GM13977 (cell line): ENCODE measurements at regions not wholly inside any gene's neighbourhood (a gene's known extent, or its start where the extent isn't known, plus 50 kb on each side); places are given as distances from the start of the nearest gene placed in this dataset.

Experiments used
- DNase-seq: peaks from one replicate; pipeline ENCODE4 v3.0.0; 2012; ENCODE audit warnings: low spot score
- in situ Hi-C: fragments of 300-500 bp; cut with MboI; formaldehyde crosslinking; loops from one replicate; pipeline ENCODE4 v1.12.0; 2022; ENCODE audit warnings: low sequenced_read_pairs, low pct_unique_long_range_greater_than_20kb, mixed read lengths, inconsistent platforms; ENCODE audit not compliant: unreplicated experiment
- TF ChIP-seq, protein P1 (sequence below): IDR thresholded peaks from 2 replicates; pipeline ENCODE4 v1.5.1; 2012; ENCODE audit warnings: mild to moderate bottlenecking, control low read depth; ENCODE audit not compliant: insufficient read depth; ENCODE audit errors: extremely low read depth, missing control alignments

DNA sequence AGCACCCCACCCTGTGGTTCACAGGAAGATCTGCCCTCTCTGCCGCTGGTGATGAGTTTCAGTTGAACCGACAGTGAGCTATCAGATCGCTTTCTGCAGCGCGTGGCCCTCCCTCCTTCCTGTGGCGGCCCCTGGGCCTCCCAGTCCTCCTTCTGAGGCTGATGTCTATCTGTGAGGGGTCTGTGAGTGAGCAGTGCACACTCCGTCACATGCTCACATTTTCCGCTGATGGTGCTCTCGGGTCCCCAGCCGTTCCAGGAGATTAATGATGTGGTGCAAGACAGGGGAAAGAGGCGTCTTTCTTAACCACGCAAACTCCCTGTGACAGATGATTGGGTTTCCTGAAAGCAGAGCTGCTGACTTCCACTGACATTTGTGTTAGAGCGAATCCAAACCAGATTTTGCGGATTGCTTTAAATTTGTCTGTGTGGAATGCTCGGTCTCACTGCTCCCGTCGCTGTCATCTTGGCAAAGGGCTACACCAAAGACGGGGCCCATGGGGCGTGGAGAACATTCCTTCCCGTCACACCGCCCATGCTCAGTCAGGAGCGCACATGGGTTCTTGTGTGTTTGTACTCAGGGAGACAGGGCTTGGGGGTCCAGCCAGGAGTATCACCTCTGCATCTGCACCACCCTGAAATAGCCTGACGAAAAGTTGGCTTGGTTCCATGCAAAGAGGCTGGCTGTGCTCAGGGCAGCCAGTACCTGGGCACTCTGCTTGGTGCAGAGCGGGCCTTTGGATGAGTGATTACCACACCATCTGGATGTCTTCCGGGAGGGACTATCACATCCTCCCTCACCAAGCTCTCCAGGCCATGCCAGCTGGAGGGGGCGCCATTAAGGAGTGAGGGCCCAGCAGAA, 154.7 kb upstream of the HS6ST1 start:
- TF ChIP-seq, protein P1, sequence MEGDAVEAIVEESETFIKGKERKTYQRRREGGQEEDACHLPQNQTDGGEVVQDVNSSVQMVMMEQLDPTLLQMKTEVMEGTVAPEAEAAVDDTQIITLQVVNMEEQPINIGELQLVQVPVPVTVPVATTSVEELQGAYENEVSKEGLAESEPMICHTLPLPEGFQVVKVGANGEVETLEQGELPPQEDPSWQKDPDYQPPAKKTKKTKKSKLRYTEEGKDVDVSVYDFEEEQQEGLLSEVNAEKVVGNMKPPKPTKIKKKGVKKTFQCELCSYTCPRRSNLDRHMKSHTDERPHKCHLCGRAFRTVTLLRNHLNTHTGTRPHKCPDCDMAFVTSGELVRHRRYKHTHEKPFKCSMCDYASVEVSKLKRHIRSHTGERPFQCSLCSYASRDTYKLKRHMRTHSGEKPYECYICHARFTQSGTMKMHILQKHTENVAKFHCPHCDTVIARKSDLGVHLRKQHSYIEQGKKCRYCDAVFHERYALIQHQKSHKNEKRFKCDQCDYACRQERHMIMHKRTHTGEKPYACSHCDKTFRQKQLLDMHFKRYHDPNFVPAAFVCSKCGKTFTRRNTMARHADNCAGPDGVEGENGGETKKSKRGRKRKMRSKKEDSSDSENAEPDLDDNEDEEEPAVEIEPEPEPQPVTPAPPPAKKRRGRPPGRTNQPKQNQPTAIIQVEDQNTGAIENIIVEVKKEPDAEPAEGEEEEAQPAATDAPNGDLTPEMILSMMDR = no peak
- DNase-seq = peak; percentile 66
- in situ Hi-C loops = no loop called here

DNA sequence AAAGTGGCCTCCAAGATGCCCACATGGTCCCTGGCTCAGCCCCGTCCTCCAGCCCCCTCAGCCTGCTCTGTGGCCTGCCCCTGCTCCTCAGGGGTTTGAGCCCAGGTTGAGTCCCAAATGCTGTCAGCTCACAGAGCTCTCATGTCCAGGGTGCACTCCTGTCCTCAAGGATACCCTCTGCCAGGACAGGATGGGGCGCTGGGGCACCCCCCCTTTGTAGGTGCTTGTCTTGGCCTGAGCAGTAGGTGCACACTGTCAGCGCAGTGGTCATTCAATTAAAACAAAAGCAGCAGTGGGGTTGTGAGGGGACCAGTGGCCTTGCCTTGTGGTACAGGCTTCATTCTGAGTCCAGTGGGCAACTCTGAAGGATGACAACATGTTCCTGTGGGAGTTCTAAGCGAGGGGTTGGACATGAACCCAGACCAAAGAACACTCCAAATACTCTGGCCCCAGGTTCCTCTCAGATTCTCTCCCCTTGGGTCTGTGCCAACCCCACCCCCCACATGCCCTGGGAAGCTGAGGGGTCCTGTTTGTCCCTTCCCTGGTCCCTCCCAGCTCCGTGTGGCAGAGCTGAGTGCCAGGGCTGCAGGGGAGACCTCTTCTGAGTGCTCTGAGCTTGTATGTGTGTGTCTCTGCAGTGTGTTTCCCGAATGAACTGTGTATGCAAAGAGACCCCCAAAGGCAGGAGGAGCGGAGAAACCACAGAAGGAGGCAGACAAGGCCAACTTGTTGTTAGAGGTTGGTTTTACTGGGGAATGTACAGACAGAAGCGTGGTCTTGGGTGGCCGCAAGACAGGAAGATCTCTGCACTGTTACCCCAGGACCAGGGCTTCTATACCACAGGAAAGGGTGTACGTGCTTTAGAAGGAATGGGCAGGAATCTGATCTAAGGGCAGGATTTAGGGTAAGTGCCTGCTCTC, 155.6 kb upstream of the HS6ST1 start:
- TF ChIP-seq, protein P1 = no peak
- in situ Hi-C loops = no loop called here
- no peak for DNase-seq

DNA sequence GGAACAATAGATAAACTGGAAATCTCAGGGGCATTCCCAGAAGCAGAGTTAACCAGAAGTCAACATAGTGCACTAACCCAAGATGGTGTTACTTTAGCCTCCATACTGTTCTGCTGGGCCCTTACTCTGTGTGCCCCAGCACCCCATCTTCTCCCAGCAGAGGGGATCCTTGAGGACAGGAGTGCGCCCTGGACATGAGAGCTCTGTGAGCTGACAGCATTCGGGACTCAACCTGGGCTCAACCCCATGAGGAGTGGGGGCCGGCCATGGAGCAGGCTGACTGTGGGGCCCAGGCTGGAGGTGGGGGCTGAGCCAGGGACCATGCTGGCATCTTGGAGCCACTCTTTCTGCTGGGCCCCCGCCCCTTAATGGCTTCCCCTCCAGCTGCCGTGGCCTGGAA, 156.3 kb upstream of the HS6ST1 start:
- in situ Hi-C loops = no loop called here
- no peak for DNase-seq
- TF ChIP-seq, protein P1 = no peak

DNA sequence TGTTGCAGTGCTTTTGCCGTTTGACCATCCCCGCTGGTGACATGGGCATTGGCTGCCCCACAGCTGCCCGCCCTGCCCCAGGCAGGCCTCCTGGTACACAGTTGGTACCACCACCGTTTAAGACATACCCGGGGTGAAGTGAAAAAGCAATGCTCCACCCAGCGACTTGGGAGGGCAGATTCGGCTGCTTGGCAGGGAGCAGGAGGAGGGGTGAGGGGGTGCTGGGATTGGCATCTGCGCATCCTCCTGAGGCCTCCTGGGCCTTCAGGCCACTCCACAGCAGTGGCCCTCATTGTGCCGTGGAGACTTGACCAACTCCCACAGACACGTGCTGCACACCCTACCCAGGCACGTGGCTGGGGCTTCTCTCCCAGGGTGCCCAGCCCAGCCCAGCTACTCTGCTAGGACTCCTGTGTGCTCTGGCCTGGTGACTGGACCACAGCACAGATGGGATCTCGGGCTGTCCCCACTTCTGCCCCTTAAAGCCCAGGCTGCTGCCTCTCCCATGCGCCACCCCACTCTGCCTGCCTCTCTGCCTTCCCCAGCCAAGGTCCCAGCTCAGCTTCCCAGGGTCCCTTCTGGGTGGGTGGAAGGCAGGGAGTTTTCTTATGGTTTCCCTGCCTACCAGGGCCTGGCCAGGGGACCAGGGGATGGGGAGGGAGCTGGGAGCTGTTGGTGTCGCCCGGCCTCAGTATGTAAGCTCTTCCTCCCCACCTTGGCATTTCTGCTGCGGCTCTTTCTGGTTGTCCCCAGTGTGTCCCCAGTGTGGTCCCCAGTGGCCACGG, 157.0 kb upstream of the HS6ST1 start:
- in situ Hi-C loops = no loop called here
- DNase-seq = no peak
- TF ChIP-seq, protein P1 = no peak

DNA sequence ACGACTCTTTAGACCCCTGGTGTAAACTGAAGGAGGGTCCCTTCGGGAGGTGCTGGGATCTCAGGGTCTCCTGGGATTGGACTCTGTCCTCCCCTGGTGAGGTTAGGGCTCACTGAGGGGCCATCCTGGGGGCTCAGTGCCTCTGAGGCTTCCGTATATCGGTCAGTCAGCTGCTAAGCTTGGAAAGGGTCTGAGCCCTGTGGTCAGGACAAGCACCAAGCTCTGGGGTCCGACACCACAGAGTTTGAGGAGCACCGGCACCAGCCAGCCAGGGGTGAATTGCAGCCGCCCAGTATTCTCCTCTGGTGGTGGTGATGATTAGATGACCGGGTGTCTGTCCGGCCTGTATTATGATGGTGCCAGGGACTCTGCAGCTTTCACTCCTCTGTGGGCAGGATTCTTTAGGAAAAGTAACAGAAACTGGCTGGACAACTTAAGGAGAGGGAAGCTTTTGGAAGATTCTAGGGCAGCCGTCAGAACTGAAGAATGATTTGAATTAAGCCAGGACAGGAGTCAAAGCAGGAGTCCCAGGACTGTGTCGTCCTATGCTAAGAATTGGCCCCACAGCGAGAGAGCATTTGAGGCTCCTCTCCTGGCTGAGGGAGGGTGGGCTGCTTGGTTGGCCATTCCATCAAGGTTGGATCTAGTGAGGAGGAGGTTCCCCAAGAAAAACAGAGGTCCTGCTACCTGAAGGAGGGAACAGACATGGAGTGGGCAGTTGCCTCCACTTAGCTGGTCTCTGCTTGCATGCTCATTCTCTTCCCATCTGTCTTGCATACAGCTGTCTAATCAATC, 158.6 kb upstream of the HS6ST1 start:
- in situ Hi-C loops = no loop called here
- TF ChIP-seq, protein P1 = no peak
- DNase-seq = no peak
